ENCODE measurements at regions not wholly inside any gene's neighbourhood (a gene's known extent, or its start where the extent isn't known, plus 50 kb on each side); places are given as distances from the start of the nearest gene placed in this dataset.

GRCh38 chr18:40866968-40867367 lies 1088.1 kb upstream of the PIK3C3 start:
- no peak for DNase-seq (ENCODE audit: low read depth, low spot score)
- Histone ChIP-seq H3K4me1 (ENCODE audit: control insufficient read depth, extremely low read depth, insufficient read depth, low read length) (peaks cover 2% of the 10 kb centered on the region), H3K79me2 (ENCODE audit: control insufficient read depth, insufficient read depth, low read length) (no peaks in the 10 kb centered on the region), H4K20me1 (replicated peaks; ENCODE audit: control insufficient read depth, extremely low read depth, insufficient read depth, low read length) (no peaks in the 10 kb centered on the region), H3K36me3 (ENCODE audit: control insufficient read depth in 2 of 2, extremely low read depth in 1 of 2, insufficient read depth in 2 of 2, low read length in 2 of 2) (no peaks in the 10 kb centered on the region), H3K9me1 (replicated peaks; ENCODE audit: control insufficient read depth, extremely low read depth, insufficient read depth, low read length) (no peaks in the 10 kb centered on the region), H3K9ac (replicated peaks; ENCODE audit: extremely low read depth, insufficient read depth, low read length) (no peak overlapping the region), H2AFZ (ENCODE audit: low read depth, low read length) (no peak overlapping the region), H3K27ac (ENCODE audit: insufficient read depth, low read depth, low read length) (no peak overlapping the region), H3K4me3 (replicated peaks in 1 of 3; ENCODE audit: insufficient read depth in 1 of 3, low read depth in 1 of 3, low read length in 3 of 3) (no peak overlapping the region), H3K27me3 (ENCODE audit: control insufficient read depth in 2 of 2, insufficient read depth in 2 of 2, low read length in 2 of 2) (no peaks in the 10 kb centered on the region), H3K9me3 (replicated peaks; ENCODE audit: control insufficient read depth, insufficient read depth, low read length) (no peaks in the 10 kb centered on the region), H3K4me2 (ENCODE audit: insufficient read depth, low read length) (no peak overlapping the region)
- no TSS peak for BruUV-seq (replicated peaks)
- intact Hi-C loops (cut with micrococcal nuclease) (no loop called here), dilution Hi-C loops (cut with MboI; ENCODE audit: extremely low pct_ligation_motif_present, low sequenced_read_pairs) (no loop called here)
- ChIA-PET POLR2A (no interaction called here), CTCF (no interaction called here)
- TF ChIP-seq POLR2A (IDR thresholded peaks at IDR 0.05; ENCODE audit: low read depth, low read length) = no peak
- TF ChIP-seq MAX (IDR thresholded peaks at IDR 0.05; ENCODE audit: insufficient read depth, insufficient read length) = no peak
- TF ChIP-seq JUN (IDR thresholded peaks at IDR 0.05; ENCODE audit: borderline replicate concordance, insufficient read depth, insufficient read length, low read depth) = no peak
- TF ChIP-seq CTCF (IDR thresholded peaks at IDR 0.05; ENCODE audit: extremely low read depth in 1 of 2, insufficient read depth in 1 of 2, low read depth in 1 of 2, low read length in 2 of 2) = no peak
- no peak for TF ChIP-seq MYC (IDR thresholded peaks at IDR 0.05; ENCODE audit: low read depth, low read length)
- TF ChIP-seq FOS (IDR thresholded peaks at IDR 0.05; ENCODE audit: borderline replicate concordance, insufficient read depth, low read length) = no peak
- TF ChIP-seq POLR2AphosphoS5 (IDR thresholded peaks at IDR 0.05; ENCODE audit: insufficient read depth, low read depth, low read length) = no peak
- no peak for TF ChIP-seq EZH2 (IDR thresholded peaks at IDR 0.05; ENCODE audit: borderline replicate concordance, low read depth, low read length, severe bottlenecking)
- no peak for TF ChIP-seq GATA2 (IDR thresholded peaks at IDR 0.05; ENCODE audit: insufficient read depth, insufficient read length, low read depth, low read length)
- no peak for FAIRE-seq

Data from endothelial cell of umbilical vein (primary cell).